Caco-2 (cell line): ENCODE measurements at regions not wholly inside any gene's neighbourhood (a gene's known extent, or its start where the extent isn't known, plus 50 kb on each side); places are given as distances from the start of the nearest gene placed in this dataset.
"Not testable (repeated sequence)": the region's sequence is repeated elsewhere in the genome, so short reads cannot be mapped to it uniquely, and the experiment has no call there.

Experiments used
- BruUV-seq: library from RNA; stranded (reverse); fragments of 400-500 nt; replicated peaks from 2 replicates; lab custom pipeline; 2021; lab: Mats Ljungman, UMichigan
- CTCF ChIA-PET: fragments of 300-600 bp; sonication (Branson Sonifier 250); formaldehyde crosslinking; loops from one replicate; lab custom pipeline; 2022; ENCODE audit warnings: antibody characterized with exemption; lab: Charles Lee
- POLR2A ChIA-PET: fragments of 300-600 bp; sonication (Branson Sonifier 250); formaldehyde crosslinking; loops from one replicate; lab custom pipeline; 2022; ENCODE audit warnings: antibody characterized with exemption; lab: Charles Lee
- DNase-seq, 2 experiments: peaks; one replicate each; pipeline versions ENCODE4 v3.0.0 to v3.0.0-alpha.2; 2020 to 2022
- H3K27me3 ChIP-seq: replicated peaks from 2 replicates; pipeline ENCODE4 v1.6.0; 2011; ENCODE audit warnings: low read length; ENCODE audit not compliant: control insufficient read depth, insufficient read depth
- H3K36me3 ChIP-seq: 2 replicates; pipeline ENCODE4 v1.5.1; 2011; ENCODE audit warnings: low read length; ENCODE audit not compliant: control insufficient read depth, insufficient read depth
- H3K4me1 ChIP-seq: fragments of 250-450 bp; sonication (Bioruptor Pico); 2 replicates; pipeline ENCODE4 v1.5.1; 2020; ENCODE audit warnings: mild to moderate bottlenecking
- H3K4me3 ChIP-seq: 2 replicates; pipeline ENCODE4 v1.5.1; 2011; ENCODE audit warnings: low read depth, mild to moderate bottlenecking, control low read depth, low read length
- H3K9me3 ChIP-seq: fragments of 250-450 bp; sonication (Bioruptor Pico); 2 replicates; pipeline ENCODE4 v1.5.1; 2020; ENCODE audit warnings: mild to moderate bottlenecking, moderate library complexity
- H3K27ac Mint-ChIP-seq: one replicate; pipeline ENCODE4 v1.8.0; 2022; ENCODE audit warnings: mixed read lengths; ENCODE audit not compliant: unreplicated experiment
- H3K27me3 Mint-ChIP-seq: one replicate; pipeline ENCODE4 v1.8.0; 2022; ENCODE audit warnings: mixed read lengths; ENCODE audit not compliant: insufficient read depth, unreplicated experiment
- H3K36me3 Mint-ChIP-seq: one replicate; pipeline ENCODE4 v1.8.0; 2022; ENCODE audit warnings: mild to moderate bottlenecking, mixed read lengths; ENCODE audit not compliant: insufficient read depth, unreplicated experiment
- H3K4me1 Mint-ChIP-seq: one replicate; pipeline ENCODE4 v1.8.0; 2022; ENCODE audit warnings: low read depth, mixed read lengths; ENCODE audit not compliant: unreplicated experiment
- H3K4me3 Mint-ChIP-seq: one replicate; pipeline ENCODE4 v1.8.0; 2022; ENCODE audit warnings: mild to moderate bottlenecking, moderate library complexity, mixed read lengths; ENCODE audit not compliant: unreplicated experiment
- H3K9me3 Mint-ChIP-seq: one replicate; pipeline ENCODE4 v1.8.0; 2022; ENCODE audit warnings: mixed read lengths; ENCODE audit not compliant: unreplicated experiment
- CTCF ChIP-seq, 2 experiments: fragments of 200-600 bp in 1 of 2; IDR thresholded peaks; 1 replicate in 1 of 2; 2 replicates in 1 of 2; pipeline versions ENCODE4 v1.5.1 to v1.8.0; 2011 to 2022; ENCODE audit warnings: antibody characterized with exemption in 1 of 2, control low read depth in 1 of 2, inconsistent platforms in 1 of 2, low read depth in 1 of 2, low read length in 1 of 2, mild to moderate bottlenecking in 1 of 2, moderate library complexity in 1 of 2; ENCODE audit not compliant: insufficient read depth in 1 of 2, severe bottlenecking in 1 of 2, unreplicated experiment in 1 of 2
- intact Hi-C: fragments of 100-400 bp; cut with micrococcal nuclease; formaldehyde crosslinking; loops from one replicate; pipeline ENCODE4 v1.10.0; 2022; ENCODE audit not compliant: unreplicated experiment

- no peak overlapping the region for H3K27ac Mint-ChIP-seq
- intact Hi-C loops: no loop called here
- BruUV-seq: no TSS peak
- no peak for TF ChIP-seq CTCF (IDR thresholded peaks at IDR 0.05; ENCODE audit: insufficient read depth in 1 of 2, low read depth in 1 of 2, low read length in 1 of 2, severe bottlenecking in 1 of 2, unreplicated experiment in 1 of 2)
- Histone ChIP-seq H3K27me3 (no peaks in the 10 kb centered on the region), H3K36me3 (no peaks in the 10 kb centered on the region), H3K9me3 (peaks cover 17% of the 10 kb centered on the region), H3K4me1 (no peaks in the 10 kb centered on the region), H3K4me3 (no peak overlapping the region)
- ChIA-PET POLR2A (no interaction called here), CTCF (no interaction called here)
- H3K27me3 Mint-ChIP-seq: peaks cover 3% of the 10 kb centered on the region
- no peak for DNase-seq
- H3K4me3 Mint-ChIP-seq: no peak overlapping the region
- no peaks in the 10 kb centered on the region for H3K4me1 Mint-ChIP-seq
- H3K9me3 Mint-ChIP-seq: peaks cover 22% of the 10 kb centered on the region
- no peaks in the 10 kb centered on the region for H3K36me3 Mint-ChIP-seq
These were observed 199.9 kb downstream of the B3GLCT start for GRCh38 chr13:31399690-31400089.

GRCh38 chr13:31403711-31404110 lies 203.9 kb downstream of the B3GLCT start:
- peaks cover 13% of the 10 kb centered on the region for H3K9me3 ChIP-seq
- H3K36me3 ChIP-seq, H3K4me3 ChIP-seq, H3K36me3 Mint-ChIP-seq, H3K4me1 ChIP-seq, H3K4me1 Mint-ChIP-seq, H3K27ac Mint-ChIP-seq, POLR2A ChIA-PET, H3K27me3 ChIP-seq, BruUV-seq, H3K27me3 Mint-ChIP-seq, DNase-seq, H3K4me3 Mint-ChIP-seq, intact Hi-C loops, CTCF ChIA-PET: not testable (repeated sequence)
- peaks cover 22% of the 10 kb centered on the region for H3K9me3 Mint-ChIP-seq

GRCh38 chr13:31408927-31409326 lies 209.2 kb downstream of the B3GLCT start:
- peaks cover 7% of the 10 kb centered on the region for H3K27me3 Mint-ChIP-seq
- BruUV-seq: no TSS peak
- no peaks in the 10 kb centered on the region for H3K9me3 Mint-ChIP-seq
- no peak overlapping the region for H3K4me3 Mint-ChIP-seq
- TF ChIP-seq CTCF (IDR thresholded peaks at IDR 0.05; ENCODE audit: insufficient read depth in 1 of 2, low read depth in 1 of 2, low read length in 1 of 2, severe bottlenecking in 1 of 2, unreplicated experiment in 1 of 2): no peak
- intact Hi-C loops: no loop called here
- no peaks in the 10 kb centered on the region for H3K4me1 Mint-ChIP-seq
- H3K4me3 ChIP-seq: no peak overlapping the region
- H3K9me3 ChIP-seq: no peaks in the 10 kb centered on the region
- ChIA-PET CTCF (no interaction called here), POLR2A (no interaction called here)
- no peaks in the 10 kb centered on the region for H3K36me3 ChIP-seq
- no peak overlapping the region for H3K27ac Mint-ChIP-seq
- no peaks in the 10 kb centered on the region for H3K27me3 ChIP-seq
- no peak for DNase-seq
- no peaks in the 10 kb centered on the region for H3K4me1 ChIP-seq
- H3K36me3 Mint-ChIP-seq: no peaks in the 10 kb centered on the region
